ENCODE measurements at regions not wholly inside any gene's neighbourhood (a gene's known extent, or its start where the extent isn't known, plus 50 kb on each side); places are given as distances from the start of the nearest gene placed in this dataset.

GRCh38 chr1:185427264-185427663 is 110.2 kb upstream of the IVNS1ABP start:
- DNase-seq, result no peak

- DNase-seq, result no peak
Measured at GRCh38 chr1:185426848-185427247, 109.8 kb upstream of the IVNS1ABP start.

DNA sequence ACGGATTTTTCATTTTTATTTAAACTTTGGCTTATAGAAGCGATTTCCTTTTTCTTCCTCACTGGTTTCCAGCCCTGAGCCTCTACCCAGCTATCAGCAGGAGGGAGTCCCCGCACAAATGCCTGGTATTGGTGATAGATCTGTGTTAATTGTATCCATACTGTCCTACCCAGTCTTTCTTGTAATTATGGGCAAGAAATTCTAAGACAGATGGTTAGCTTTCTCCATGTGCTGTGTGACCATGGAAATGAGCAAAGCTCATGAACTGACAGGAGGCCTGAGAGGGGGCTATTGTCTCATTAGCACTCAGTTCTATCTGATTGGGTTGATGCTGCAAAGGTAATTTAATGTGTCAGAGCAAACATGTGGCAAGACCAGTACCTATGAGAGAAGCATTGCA is 108.1 kb upstream of the IVNS1ABP start:
- no peak for DNase-seq

- DNase-seq, result no peak
Measured at GRCh38 chr1:185421485-185422107, 104.6 kb upstream of the IVNS1ABP start.

GRCh38 chr1:185420588-185421081 is 103.6 kb upstream of the IVNS1ABP start:
- no peak for DNase-seq

- DNase-seq, result no peak
Measured at GRCh38 chr1:185419718-185420117, 102.7 kb upstream of the IVNS1ABP start.

DNA sequence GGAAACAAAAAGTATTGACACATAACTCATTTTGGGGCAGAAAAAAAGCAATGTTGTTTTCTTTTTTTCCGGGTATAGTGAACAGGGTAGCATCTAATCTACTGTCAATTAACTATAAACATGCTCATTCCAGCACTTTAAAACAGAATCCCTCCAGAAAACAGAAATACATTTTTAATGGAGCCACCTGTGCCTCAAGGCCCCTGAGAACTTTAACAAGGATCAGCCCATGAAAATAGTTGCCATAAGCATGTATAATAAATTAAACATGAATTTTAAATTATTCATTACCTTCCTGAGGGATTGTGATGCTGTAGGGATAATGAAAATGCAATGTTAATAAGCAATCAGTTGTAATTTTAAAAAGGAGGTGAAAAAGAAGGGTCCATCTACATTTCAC is 101.4 kb upstream of the IVNS1ABP start:
- no peak for DNase-seq

GRCh38 chr1:185412385-185413087 is 95.5 kb upstream of the IVNS1ABP start:
- no peak for DNase-seq

DNA sequence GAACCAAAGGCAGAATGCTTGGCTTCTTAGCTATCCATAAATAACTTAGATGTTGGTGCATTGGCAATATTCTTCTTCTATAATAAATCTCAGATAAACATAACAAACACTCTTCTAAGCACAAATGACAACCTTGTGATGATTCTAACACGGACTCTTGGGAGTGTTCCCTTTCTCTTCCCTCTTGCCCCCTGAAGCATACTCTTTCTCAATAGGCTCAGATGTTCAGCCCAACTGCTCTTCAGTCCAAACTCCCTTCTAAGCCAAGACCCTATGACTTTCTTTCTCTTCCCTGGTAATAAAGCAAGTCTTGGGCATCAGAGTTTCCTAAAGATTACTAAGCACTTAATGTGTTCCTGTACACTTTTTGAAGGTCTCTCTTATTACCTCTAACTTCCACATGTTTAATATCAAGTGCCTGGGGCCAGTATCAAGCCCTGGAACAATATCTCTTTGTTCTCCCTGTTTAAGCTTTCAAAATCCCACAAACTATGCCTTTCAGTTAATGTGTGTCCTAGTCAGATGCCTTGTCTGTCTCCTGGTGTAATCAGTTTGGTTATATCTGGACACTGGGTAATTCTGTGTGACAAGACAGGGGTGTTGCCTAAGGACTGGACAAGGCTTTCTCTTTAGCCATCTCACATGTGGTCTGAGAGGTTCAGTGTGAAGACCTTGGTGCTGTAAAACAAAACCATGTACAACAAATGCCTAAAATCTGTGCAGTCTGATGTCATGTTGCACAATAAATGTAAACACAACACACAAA is 92.9 kb upstream of the IVNS1ABP start:
- no peak for DNase-seq

GRCh38 chr1:185409345-185409744 is 92.3 kb upstream of the IVNS1ABP start:
- DNase-seq, result no peak

GRCh38 chr1:185408700-185409270 is 91.7 kb upstream of the IVNS1ABP start:
- DNase-seq, result no peak

DNA sequence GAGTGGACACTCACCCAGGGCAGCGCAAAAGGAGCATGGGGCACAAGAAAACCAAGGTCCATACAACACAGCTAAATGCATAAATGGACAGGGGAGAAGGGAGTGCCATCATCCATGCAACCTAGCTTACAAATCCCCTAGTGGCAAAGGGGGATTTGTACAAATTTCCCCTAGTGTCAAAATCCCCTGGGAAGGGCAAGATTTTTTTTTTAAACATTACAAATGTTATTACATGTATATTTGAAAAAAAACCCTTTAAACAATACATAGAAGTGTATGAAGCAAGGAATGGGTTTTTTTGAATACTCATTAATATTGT is 89.6 kb upstream of the IVNS1ABP start:
- no peak for DNase-seq

GRCh38 chr1:185406006-185406690 is 89.1 kb upstream of the IVNS1ABP start:
- no peak for DNase-seq

DNA sequence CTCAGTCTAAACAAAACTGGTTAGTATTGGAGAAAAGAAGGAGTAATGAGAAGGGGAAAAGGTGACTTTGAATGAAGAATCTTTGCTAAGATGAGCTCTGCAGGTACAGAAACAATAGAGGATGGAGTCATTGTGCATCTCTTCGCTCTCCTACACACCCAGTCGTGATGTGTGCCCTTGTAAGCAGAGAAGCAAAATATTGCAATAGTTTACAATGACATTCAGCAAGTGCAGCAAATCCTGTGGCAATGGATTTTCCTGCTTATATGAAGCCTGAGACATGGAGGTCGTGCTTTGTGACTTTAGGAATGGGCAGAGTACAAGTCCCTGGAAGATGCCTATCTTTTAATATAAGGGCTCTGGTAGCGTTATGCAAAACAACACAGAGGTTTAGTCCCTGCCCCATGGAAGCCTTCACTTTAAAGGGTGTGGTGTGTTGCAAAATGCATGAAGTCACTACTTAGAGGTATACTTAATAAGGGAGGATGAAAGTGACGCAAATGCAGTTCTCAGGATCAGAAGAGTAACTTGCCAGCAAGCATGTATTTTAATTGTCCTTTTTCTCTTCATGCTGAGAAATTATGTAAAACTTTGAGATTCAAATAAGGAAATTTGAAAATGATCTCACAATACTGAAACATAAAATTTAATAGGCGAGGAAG is 88.0 kb upstream of the IVNS1ABP start:
- no peak for DNase-seq

- no peak for DNase-seq
Measured at GRCh38 chr1:185404291-185404690, 87.2 kb upstream of the IVNS1ABP start.

DNA sequence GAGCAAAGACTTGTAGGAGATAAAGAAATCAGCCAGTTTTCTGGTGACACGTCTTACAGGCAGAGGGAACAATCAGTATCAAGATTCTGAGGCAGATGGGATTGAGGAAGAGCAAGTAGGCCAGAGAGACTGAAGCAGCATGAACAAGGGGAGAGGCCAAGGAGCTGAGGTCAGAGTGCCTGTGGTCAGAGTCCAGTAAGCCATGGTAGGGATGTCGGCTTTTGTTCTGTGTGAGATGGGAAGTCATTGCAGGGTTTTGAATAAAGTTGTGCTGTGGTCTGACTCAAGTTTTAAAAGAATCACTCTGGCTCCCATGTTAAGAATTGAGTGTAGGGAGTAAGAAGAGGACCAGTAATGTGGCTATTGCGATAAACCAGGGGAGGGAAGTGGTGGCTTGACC is 85.9 kb upstream of the IVNS1ABP start:
- DNase-seq, result no peak

DNA sequence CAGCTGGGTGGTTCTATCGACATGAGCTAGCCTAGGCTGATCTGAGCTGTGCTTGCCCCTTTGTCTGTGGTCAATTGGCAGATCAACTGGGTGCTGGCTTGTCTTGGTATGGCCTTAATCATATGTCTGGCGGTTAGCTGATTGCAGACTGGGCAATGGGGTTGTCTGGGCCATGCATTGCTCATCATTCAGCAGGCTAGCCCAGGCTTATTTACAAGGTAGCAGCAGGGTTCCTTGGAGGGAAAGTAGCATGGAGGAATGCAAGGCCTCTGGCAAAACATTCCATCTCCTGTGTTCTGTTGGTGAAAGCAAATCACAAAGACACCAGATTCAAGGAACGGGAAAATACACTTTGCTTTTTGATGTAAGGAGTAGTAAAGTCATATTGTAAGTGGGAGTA is 84.0 kb upstream of the IVNS1ABP start:
- DNase-seq, result no peak

GRCh38 chr1:185400052-185400451 is 83.0 kb upstream of the IVNS1ABP start:
- DNase-seq, result no peak

GRCh38 chr1:185398599-185398998 is 81.6 kb upstream of the IVNS1ABP start:
- no peak for DNase-seq

DNA sequence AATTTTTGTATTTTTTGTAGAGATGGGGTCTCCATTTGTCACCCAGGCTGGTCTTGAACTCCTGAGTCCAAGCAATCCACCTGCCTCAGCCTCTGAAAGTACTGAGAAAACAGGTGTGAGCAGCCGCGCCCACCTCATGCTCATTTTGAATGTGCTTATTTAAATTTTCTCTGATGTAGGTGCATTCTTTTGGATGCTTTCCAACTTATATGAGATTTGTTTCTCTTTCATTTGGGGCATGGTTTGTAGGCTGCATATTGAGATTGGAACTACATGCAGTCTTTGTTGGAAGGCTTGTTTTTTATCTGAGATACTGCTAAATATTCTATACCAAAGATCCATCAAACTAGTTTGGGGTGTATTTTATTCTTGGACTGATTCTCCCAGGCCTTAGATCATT is 81.0 kb upstream of the IVNS1ABP start:
- DNase-seq, result no peak

DNA sequence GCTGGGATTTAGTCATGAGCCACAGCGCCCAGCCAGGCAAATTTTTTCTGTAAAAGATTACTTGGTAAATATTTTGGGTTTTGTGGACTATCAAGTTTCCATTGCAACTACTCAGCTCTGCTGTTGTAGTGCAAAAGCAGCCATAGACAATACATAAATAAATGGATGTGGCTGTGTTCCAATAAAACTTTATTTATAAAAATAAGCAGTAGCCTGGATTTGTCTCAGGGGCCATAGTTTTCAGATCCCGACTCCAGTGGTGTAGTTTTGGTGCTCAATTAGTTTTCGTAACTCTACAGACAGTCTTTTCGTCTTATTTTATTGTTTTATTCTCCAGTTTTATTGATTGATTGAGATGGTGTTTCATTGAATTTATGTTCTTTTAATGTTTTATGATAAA is 80.1 kb upstream of the IVNS1ABP start:
- DNase-seq, result no peak

- DNase-seq, result no peak
Measured at GRCh38 chr1:185396126-185396525, 79.1 kb upstream of the IVNS1ABP start.

DNA sequence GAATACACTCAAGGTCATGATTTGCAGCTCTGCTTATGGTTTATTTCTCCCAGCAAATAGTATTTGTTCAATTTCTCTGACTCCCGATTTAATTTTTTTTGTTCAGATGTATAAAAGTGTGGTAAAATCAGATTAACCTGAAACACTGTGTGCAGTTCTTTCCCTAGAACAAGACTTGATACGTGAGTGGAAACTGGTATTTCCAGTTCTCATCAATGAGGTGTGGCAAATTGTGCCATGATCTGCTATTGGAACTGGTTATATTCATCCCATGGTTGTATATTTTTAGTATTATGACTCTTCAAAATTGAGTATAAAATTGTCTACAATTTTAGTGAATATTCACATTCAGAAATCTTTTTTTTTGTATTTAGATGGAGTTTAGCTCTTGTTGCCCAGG is 76.8 kb upstream of the IVNS1ABP start:
- no peak for DNase-seq

All from stimulated activated CD8-positive, alpha-beta memory T cell treated with anti-CD3 and anti-CD28 coated beads, Interleukin-4, amount 100 ng/mL, for 48 hours (primary cell).